ENCODE measurements at regions not wholly inside any gene's neighbourhood (a gene's known extent, or its start where the extent isn't known, plus 50 kb on each side); places are given as distances from the start of the nearest gene placed in this dataset.

DNA sequence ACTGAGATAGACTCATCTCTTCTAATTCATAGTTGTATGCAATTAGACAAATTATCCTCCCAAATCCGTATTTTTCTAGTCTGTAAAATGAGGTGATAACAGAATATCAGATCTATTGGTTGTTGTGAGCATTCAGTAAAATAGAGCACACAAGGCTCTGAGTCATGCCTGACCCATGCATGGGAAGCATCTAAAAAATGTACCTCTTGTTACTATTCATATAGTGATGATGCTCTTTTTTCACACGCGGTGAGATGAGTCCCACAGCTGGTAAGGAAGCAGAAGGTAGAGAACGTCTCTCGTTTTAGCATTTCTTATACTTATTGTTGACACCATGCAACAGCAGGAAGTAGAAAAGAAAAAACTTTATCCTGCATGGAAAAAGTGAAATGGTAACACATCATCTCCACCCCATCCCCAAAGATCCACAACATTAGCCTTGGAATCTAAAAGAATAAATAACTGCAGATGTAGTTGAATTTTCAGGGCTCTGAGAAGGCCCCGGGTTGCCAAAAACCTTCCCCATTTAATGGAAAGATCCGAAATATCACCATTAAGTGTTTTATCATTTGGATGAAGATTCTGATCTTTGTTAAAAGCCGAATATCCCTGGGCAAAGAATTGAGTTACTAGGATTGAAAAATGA lies 215.6 kb downstream of the TMEM114 start:
- no peak for TF ChIP-seq CTCF (IDR thresholded peaks at IDR 0.05)
- no peak for TF ChIP-seq EZH2 (IDR thresholded peaks at IDR 0.05)
- no peak for TF ChIP-seq EZH2phosphoT487 (IDR thresholded peaks at IDR 0.05)

Measured in neural progenitor cell (in vitro differentiated cells).